Type B pancreatic cell (in vitro differentiated cells): ENCODE measurements at regions not wholly inside any gene's neighbourhood (a gene's known extent, or its start where the extent isn't known, plus 50 kb on each side); places are given as distances from the start of the nearest gene placed in this dataset.

Source experiments
- DNase-seq: peaks from one replicate; pipeline ENCODE4 v3.0.0; 2021; ENCODE audit warnings: mixed read lengths; ENCODE audit not compliant: unreplicated experiment; ENCODE audit errors: extremely low spot score
- H3K27ac Mint-ChIP-seq: 2 replicates; pipeline ENCODE4 v1.8.0; 2021; ENCODE audit warnings: mild to moderate bottlenecking, mixed read lengths
- H3K27me3 Mint-ChIP-seq: 2 replicates; pipeline ENCODE4 v1.8.0; 2021; ENCODE audit warnings: mixed read lengths
- H3K36me3 Mint-ChIP-seq: 2 replicates; pipeline ENCODE4 v1.8.0; 2021; ENCODE audit warnings: mixed read lengths
- H3K4me1 Mint-ChIP-seq: one replicate; pipeline ENCODE4 v1.8.0; 2021; ENCODE audit warnings: mixed read lengths; ENCODE audit not compliant: unreplicated experiment
- H3K4me3 Mint-ChIP-seq: 2 replicates; pipeline ENCODE4 v1.8.0; 2021; ENCODE audit warnings: mild to moderate bottlenecking, mixed read lengths
- H3K9me3 Mint-ChIP-seq: 2 replicates; pipeline ENCODE4 v1.8.0; 2021; ENCODE audit warnings: mixed read lengths
- CTCF ChIP-seq: fragments of 200-600 bp; sonication (generic); conservative IDR thresholded peaks from 2 replicates; pipeline ENCODE4 v1.5.0; 2021; ENCODE audit warnings: antibody characterized with exemption, mild to moderate bottlenecking

DNA sequence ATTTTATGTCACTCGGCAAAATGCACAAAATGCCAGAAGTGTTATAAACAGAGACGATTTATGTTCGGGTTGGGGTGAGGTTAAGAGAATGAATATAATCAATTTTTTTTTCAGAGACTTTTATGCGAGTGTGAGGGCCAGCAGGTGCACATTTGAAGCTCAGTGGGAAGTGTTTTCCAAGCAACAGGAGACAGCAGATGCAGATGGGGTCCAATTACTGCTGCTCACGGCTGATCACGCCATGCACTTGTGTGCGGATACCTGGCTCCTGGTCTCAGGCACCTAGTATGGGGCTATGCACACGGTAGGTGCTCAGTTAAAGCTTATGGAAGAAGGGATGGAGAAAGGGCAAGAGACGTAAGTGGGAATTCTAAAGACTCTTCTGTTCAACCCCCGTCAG lies 249.1 kb downstream of the MIAT start:
- no peak for DNase-seq
- peaks cover 14% of the 10 kb centered on the region for H3K4me1 Mint-ChIP-seq
- H3K36me3 Mint-ChIP-seq, result no peaks in the 10 kb centered on the region
- peaks cover 73% of the 10 kb centered on the region for H3K27me3 Mint-ChIP-seq
- TF ChIP-seq CTCF, result no peak
- no peaks in the 10 kb centered on the region for H3K9me3 Mint-ChIP-seq
- no peak overlapping the region for H3K27ac Mint-ChIP-seq
- no peak overlapping the region for H3K4me3 Mint-ChIP-seq

- no peaks in the 10 kb centered on the region for H3K36me3 Mint-ChIP-seq
- no peak overlapping the region for H3K4me3 Mint-ChIP-seq
- DNase-seq, result no peak
- no peak for TF ChIP-seq CTCF
- H3K27me3 Mint-ChIP-seq, result peaks cover 82% of the 10 kb centered on the region
- H3K9me3 Mint-ChIP-seq, result no peaks in the 10 kb centered on the region
- no peak overlapping the region for H3K27ac Mint-ChIP-seq
- H3K4me1 Mint-ChIP-seq, result peaks cover 14% of the 10 kb centered on the region
These were observed 250.0 kb downstream of the MIAT start for GRCh38 chr22:26907366-26907765.

DNA sequence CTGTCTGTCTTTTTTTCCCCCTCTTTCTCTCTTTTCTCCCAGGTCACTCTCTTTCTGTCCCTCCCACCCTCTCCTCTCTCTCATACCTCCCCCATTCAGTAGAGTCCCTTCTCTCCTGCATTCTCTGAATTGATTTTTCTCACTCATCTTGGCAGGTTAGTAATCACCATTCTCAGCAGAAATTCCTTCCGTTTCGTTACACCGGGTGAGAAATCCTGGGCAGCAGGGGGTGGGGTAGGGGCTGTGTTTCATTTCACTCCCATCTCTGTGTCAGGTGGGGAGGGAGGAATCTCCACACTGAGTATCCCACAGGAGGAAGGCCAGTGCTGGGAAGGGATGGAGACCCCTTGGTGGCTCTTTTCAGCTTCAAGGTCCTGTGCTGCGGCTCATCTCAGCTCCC lies 253.5 kb downstream of the MIAT start:
- H3K9me3 Mint-ChIP-seq, result no peaks in the 10 kb centered on the region
- no peaks in the 10 kb centered on the region for H3K4me1 Mint-ChIP-seq

DNA sequence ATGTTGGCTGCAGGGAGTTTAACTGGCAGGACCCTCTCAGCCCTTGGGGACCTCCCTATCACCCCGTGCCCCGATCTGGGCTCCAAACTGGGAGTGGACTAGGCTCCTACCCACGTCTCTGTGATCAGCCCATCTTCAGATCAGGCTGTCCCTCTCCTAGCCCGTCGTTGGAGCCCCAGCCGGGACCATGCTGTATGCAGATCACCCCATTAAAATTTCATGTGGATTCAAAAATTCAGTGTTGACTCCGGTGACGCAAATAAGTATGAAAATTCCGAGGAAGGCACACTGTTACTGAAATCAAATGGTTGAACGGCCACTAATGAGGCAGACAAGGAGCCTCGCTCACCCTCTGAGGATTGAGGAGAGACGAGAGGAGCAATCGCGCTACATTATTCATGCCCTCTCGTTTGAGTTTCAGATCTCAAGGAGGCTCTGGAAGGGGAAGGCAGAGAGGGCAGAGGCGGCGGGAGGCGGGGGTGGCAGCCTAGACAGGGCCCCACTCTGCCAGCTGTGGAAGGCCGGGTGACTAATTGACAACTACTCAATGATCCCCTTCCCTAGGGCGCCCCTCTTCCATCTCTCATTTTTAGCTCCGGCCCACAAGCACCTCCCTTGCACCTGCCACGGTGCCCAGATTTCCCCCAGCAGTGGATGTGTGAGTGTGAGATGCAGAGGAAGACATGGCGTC lies 255.4 kb downstream of the MIAT start:
- Mint-ChIP-seq H3K27ac (no peak overlapping the region), H3K27me3 (peaks cover 75% of the 10 kb centered on the region), H3K36me3 (no peaks in the 10 kb centered on the region), H3K4me3 (no peak overlapping the region), H3K9me3 (no peaks in the 10 kb centered on the region), H3K4me1 (no peaks in the 10 kb centered on the region)
- no peak for TF ChIP-seq CTCF
- no peak for DNase-seq

More for the DNA sequence above, 253.5 kb downstream of the MIAT start:
- peaks cover 80% of the 10 kb centered on the region for H3K27me3 Mint-ChIP-seq
- no peaks in the 10 kb centered on the region for H3K36me3 Mint-ChIP-seq
- DNase-seq, result no peak
- no peak for TF ChIP-seq CTCF
- H3K4me3 Mint-ChIP-seq, result no peak overlapping the region
- no peak overlapping the region for H3K27ac Mint-ChIP-seq

- Mint-ChIP-seq H3K36me3 (no peaks in the 10 kb centered on the region), H3K9me3 (no peaks in the 10 kb centered on the region), H3K27me3 (peaks cover 76% of the 10 kb centered on the region), H3K4me3 (no peak overlapping the region), H3K4me1 (no peaks in the 10 kb centered on the region), H3K27ac (no peak overlapping the region)
- TF ChIP-seq CTCF, result no peak
- no peak for DNase-seq
These were observed 257.3 kb downstream of the MIAT start for GRCh38 chr22:26914519-26915185.
